ENCODE measurements at regions not wholly inside any gene's neighbourhood (a gene's known extent, or its start where the extent isn't known, plus 50 kb on each side); places are given as distances from the start of the nearest gene placed in this dataset.
"Not testable (repeated sequence)": the region's sequence is repeated elsewhere in the genome, so short reads cannot be mapped to it uniquely, and the experiment has no call there.

DNA sequence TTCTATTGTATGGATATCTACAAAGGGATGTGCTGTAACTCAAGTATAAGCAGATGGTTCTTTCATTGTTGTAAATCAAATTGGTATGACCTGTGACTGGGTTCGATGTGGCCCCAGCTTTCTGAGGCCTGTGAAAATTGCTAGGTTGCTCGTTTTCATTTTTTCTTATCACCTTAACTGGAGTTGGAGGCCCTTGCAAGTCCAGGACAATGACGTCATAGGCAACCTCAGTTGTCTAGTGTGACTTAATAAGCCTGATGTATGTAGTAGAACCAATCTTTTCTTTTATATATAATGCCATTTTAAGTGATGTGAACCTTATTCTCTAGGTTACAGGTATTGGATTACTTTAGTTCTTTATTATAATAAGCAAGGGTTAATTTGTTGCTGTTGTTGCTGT is 415.3 kb downstream of the POTEH start:
- TF ChIP-seq POLR2AphosphoS5 (IDR thresholded peaks at IDR 0.05; ENCODE audit: low read depth, low read length); RAD21 (IDR thresholded peaks at IDR 0.05; ENCODE audit: low read length); EP300 (IDR thresholded peaks at IDR 0.05; ENCODE audit: borderline replicate concordance in 1 of 2, low read depth in 1 of 2, low read length in 1 of 2); SIN3A (IDR thresholded peaks at IDR 0.05; ENCODE audit: borderline replicate concordance, low read depth, low read length): not testable (repeated sequence)
- TF ChIP-seq, protein P1, sequence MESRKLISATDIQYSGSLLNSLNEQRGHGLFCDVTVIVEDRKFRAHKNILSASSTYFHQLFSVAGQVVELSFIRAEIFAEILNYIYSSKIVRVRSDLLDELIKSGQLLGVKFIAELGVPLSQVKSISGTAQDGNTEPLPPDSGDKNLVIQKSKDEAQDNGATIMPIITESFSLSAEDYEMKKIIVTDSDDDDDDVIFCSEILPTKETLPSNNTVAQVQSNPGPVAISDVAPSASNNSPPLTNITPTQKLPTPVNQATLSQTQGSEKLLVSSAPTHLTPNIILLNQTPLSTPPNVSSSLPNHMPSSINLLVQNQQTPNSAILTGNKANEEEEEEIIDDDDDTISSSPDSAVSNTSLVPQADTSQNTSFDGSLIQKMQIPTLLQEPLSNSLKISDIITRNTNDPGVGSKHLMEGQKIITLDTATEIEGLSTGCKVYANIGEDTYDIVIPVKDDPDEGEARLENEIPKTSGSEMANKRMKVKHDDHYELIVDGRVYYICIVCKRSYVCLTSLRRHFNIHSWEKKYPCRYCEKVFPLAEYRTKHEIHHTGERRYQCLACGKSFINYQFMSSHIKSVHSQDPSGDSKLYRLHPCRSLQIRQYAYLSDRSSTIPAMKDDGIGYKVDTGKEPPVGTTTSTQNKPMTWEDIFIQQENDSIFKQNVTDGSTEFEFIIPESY (IDR thresholded peaks at IDR 0.05; ENCODE audit: borderline replicate concordance, low read depth), result not testable (repeated sequence)
- TF ChIP-seq, protein P2, sequence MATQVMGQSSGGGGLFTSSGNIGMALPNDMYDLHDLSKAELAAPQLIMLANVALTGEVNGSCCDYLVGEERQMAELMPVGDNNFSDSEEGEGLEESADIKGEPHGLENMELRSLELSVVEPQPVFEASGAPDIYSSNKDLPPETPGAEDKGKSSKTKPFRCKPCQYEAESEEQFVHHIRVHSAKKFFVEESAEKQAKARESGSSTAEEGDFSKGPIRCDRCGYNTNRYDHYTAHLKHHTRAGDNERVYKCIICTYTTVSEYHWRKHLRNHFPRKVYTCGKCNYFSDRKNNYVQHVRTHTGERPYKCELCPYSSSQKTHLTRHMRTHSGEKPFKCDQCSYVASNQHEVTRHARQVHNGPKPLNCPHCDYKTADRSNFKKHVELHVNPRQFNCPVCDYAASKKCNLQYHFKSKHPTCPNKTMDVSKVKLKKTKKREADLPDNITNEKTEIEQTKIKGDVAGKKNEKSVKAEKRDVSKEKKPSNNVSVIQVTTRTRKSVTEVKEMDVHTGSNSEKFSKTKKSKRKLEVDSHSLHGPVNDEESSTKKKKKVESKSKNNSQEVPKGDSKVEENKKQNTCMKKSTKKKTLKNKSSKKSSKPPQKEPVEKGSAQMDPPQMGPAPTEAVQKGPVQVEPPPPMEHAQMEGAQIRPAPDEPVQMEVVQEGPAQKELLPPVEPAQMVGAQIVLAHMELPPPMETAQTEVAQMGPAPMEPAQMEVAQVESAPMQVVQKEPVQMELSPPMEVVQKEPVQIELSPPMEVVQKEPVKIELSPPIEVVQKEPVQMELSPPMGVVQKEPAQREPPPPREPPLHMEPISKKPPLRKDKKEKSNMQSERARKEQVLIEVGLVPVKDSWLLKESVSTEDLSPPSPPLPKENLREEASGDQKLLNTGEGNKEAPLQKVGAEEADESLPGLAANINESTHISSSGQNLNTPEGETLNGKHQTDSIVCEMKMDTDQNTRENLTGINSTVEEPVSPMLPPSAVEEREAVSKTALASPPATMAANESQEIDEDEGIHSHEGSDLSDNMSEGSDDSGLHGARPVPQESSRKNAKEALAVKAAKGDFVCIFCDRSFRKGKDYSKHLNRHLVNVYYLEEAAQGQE (IDR thresholded peaks at IDR 0.05; ENCODE audit: low read depth, low read length), result not testable (repeated sequence)
- TF ChIP-seq, protein P3, sequence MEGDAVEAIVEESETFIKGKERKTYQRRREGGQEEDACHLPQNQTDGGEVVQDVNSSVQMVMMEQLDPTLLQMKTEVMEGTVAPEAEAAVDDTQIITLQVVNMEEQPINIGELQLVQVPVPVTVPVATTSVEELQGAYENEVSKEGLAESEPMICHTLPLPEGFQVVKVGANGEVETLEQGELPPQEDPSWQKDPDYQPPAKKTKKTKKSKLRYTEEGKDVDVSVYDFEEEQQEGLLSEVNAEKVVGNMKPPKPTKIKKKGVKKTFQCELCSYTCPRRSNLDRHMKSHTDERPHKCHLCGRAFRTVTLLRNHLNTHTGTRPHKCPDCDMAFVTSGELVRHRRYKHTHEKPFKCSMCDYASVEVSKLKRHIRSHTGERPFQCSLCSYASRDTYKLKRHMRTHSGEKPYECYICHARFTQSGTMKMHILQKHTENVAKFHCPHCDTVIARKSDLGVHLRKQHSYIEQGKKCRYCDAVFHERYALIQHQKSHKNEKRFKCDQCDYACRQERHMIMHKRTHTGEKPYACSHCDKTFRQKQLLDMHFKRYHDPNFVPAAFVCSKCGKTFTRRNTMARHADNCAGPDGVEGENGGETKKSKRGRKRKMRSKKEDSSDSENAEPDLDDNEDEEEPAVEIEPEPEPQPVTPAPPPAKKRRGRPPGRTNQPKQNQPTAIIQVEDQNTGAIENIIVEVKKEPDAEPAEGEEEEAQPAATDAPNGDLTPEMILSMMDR (IDR thresholded peaks at IDR 0.05), result not testable (repeated sequence)
- TF ChIP-seq, protein P4, sequence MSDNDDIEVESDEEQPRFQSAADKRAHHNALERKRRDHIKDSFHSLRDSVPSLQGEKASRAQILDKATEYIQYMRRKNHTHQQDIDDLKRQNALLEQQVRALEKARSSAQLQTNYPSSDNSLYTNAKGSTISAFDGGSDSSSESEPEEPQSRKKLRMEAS (IDR thresholded peaks at IDR 0.05; ENCODE audit: low read depth), result not testable (repeated sequence)
- TF ChIP-seq, protein P5, sequence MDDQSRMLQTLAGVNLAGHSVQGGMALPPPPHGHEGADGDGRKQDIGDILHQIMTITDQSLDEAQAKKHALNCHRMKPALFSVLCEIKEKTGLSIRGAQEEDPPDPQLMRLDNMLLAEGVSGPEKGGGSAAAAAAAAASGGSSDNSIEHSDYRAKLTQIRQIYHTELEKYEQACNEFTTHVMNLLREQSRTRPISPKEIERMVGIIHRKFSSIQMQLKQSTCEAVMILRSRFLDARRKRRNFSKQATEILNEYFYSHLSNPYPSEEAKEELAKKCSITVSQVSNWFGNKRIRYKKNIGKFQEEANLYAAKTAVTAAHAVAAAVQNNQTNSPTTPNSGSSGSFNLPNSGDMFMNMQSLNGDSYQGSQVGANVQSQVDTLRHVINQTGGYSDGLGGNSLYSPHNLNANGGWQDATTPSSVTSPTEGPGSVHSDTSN (IDR thresholded peaks at IDR 0.05), result not testable (repeated sequence)
